Transverse colon (tissue), 4 donors: ENCODE measurements at regions not wholly inside any gene's neighbourhood (a gene's known extent, or its start where the extent isn't known, plus 50 kb on each side); places are given as distances from the start of the nearest gene placed in this dataset.

ENCODE experiments used
- DNase-seq: peaks from one replicate; pipeline ENCODE4 v3.0.0-alpha.2; 2019
- H3K27ac ChIP-seq, 4 donors: fragments of 200-600 bp; sonication (generic); 2 replicates each; pipeline ENCODE4 v1.5.1; 2016 to 2018; ENCODE audit warnings: inconsistent platforms in 4 of 4
- H3K27me3 ChIP-seq: fragments of 200-600 bp; sonication (generic); 2 replicates; pipeline ENCODE4 v1.5.1; 2017; ENCODE audit warnings: inconsistent platforms
- H3K36me3 ChIP-seq, 4 donors: fragments of 200-600 bp; sonication (generic); 2 replicates each; pipeline ENCODE4 v1.5.1; 2017 to 2019; ENCODE audit warnings: inconsistent platforms in 4 of 4
- H3K4me1 ChIP-seq, 4 donors: fragments of 200-600 bp; sonication (generic); 2 replicates each; pipeline ENCODE4 v1.5.1; 2017 to 2020; ENCODE audit warnings: inconsistent platforms in 4 of 4
- H3K4me3 ChIP-seq, 4 donors: fragments of 200-600 bp; sonication (generic); 1 replicate in 1 of 4; 2 replicates in 3 of 4; pipeline versions ENCODE4 v1.5.1 to v1.6.1; 2017 to 2019; ENCODE audit warnings: inconsistent platforms in 4 of 4
- H3K9me3 ChIP-seq, 2 donors: fragments of 200-600 bp; sonication (generic); 2 replicates each; pipeline ENCODE4 v1.5.1; 2017 to 2019; ENCODE audit warnings: inconsistent platforms in 2 of 2
- EP300 ChIP-seq: sonication (generic); formaldehyde crosslinking; IDR thresholded peaks from one replicate; pipeline ENCODE4 v1.6.1; 2017; ENCODE audit warnings: antibody characterized with exemption, low read depth
- POLR2A ChIP-seq: fragments of 450-650 bp; IDR thresholded peaks from one replicate; pipeline ENCODE4 v1.6.1; 2016; ENCODE audit warnings: antibody characterized with exemption, mild to moderate bottlenecking, moderate library complexity
- POLR2AphosphoS5 ChIP-seq, 3 donors: sonication (generic); formaldehyde crosslinking; IDR thresholded peaks; one replicate each; pipeline ENCODE4 v1.6.1; 2016; ENCODE audit warnings: antibody characterized with exemption in 3 of 3
- WGBS, 2 donors: methylation state at CpG; one replicate each; pipeline ENCODE4 v1.1.5; 2018; ENCODE audit warnings: low coverage in 1 of 2; 5-methylcytosine and 5-hydroxymethylcytosine counted together
- in situ Hi-C, 4 donors: fragments of 200-750 bp; cut with MboI; loops; one replicate each; pipeline versions ENCODE4 v1.15.0 to v1.15.1; 2017; ENCODE audit warnings: low sequenced_read_pairs in 3 of 4, low pct_ligation_motif_present in 1 of 4, low pct_unique_long_range_greater_than_20kb in 1 of 4
- intact Hi-C: fragments of 100-400 bp; cut with DNase I; formaldehyde crosslinking; loops from one replicate; pipeline ENCODE4 v1.15.1; 2023; ENCODE audit warnings: low total_unique reads
- TF ChIP-seq, protein P1 (sequence below), 5 experiments: fragments of 200-600 bp in 3 of 5; fragments of 450-650 bp in 2 of 5; sonication (generic) in 3 of 5; IDR thresholded peaks; 1 replicate in 2 of 5; 2 replicates in 3 of 5; pipeline ENCODE4 v1.5.1; 2016 to 2017; ENCODE audit warnings: antibody characterized with exemption in 5 of 5, inconsistent platforms in 3 of 5, mild to moderate bottlenecking in 2 of 5, moderate library complexity in 1 of 5

DNA sequence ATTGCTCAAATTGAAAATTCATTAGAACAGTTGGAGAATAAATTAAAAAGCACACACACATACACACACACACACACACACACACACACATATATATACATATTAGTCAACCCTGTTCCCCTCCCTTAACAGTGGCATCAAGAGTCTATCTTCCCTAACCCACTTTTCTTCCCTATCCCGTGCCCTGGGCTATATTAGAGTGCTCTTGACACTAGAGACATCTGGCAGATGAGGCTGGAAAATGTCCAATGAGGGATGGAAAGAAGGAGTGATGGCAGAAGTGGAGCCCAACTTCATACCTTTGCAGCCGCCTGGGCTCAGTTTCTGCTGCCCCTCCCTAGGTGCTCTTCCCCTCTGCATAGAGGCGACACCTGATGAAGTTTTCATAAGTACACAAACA, 172.4 kb upstream of the NUDT4 start:
- in situ Hi-C loops: no loop called here
- 75 to 81% methylated on average over 1 to 3 of the region's 3 CpGs for WGBS, 2 donors
- no peak for DNase-seq
- Histone ChIP-seq H3K27ac (no peak overlapping the region), H3K4me1 (no peaks in the 10 kb centered on the region), H3K36me3 (no peaks in the 10 kb centered on the region), H3K9me3 (no peaks in the 10 kb centered on the region), H3K27me3 (no peaks in the 10 kb centered on the region), H3K4me3 (no peak overlapping the region)
- intact Hi-C loops: no loop called here
- TF ChIP-seq POLR2AphosphoS5 (IDR thresholded peaks at IDR 0.05) (no peak), EP300 (no peak), POLR2A (no peak)
- TF ChIP-seq, protein P1, sequence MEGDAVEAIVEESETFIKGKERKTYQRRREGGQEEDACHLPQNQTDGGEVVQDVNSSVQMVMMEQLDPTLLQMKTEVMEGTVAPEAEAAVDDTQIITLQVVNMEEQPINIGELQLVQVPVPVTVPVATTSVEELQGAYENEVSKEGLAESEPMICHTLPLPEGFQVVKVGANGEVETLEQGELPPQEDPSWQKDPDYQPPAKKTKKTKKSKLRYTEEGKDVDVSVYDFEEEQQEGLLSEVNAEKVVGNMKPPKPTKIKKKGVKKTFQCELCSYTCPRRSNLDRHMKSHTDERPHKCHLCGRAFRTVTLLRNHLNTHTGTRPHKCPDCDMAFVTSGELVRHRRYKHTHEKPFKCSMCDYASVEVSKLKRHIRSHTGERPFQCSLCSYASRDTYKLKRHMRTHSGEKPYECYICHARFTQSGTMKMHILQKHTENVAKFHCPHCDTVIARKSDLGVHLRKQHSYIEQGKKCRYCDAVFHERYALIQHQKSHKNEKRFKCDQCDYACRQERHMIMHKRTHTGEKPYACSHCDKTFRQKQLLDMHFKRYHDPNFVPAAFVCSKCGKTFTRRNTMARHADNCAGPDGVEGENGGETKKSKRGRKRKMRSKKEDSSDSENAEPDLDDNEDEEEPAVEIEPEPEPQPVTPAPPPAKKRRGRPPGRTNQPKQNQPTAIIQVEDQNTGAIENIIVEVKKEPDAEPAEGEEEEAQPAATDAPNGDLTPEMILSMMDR (IDR thresholded peaks at IDR 0.05): no peak

DNA sequence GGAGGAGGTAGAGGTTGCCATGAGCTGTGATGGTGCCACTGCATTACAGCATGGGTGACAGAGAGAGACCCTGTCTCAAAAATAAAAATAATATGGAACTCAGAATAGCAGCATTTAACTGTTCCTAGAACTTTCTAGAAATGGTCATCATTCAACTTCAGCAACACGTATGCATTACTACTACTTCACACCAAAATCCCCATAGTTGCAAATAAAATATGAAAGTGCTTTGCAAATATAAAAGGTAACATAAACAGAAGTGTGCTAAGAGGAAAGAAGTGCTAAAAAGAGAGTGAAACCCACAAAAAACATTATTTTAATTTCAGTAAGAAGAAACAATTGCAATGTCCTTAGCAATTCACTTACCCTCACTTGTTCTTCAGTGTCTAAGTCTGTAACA, 169.7 kb upstream of the NUDT4 start:
- Histone ChIP-seq H3K4me3 (no peak overlapping the region), H3K27me3 (no peaks in the 10 kb centered on the region), H3K27ac (no peak overlapping the region), H3K36me3 (no peaks in the 10 kb centered on the region), H3K9me3 (no peaks in the 10 kb centered on the region), H3K4me1 (no peaks in the 10 kb centered on the region)
- intact Hi-C loops: no loop called here
- TF ChIP-seq, protein P1 (IDR thresholded peaks at IDR 0.05): no peak
- TF ChIP-seq POLR2AphosphoS5 (IDR thresholded peaks at IDR 0.05) (no peak), EP300 (no peak), POLR2A (no peak)
- WGBS, 2 donors: 57 to 83% methylated on average over 1 of the region's 1 CpG
- no peak for DNase-seq
- in situ Hi-C loops: no loop called here

DNA sequence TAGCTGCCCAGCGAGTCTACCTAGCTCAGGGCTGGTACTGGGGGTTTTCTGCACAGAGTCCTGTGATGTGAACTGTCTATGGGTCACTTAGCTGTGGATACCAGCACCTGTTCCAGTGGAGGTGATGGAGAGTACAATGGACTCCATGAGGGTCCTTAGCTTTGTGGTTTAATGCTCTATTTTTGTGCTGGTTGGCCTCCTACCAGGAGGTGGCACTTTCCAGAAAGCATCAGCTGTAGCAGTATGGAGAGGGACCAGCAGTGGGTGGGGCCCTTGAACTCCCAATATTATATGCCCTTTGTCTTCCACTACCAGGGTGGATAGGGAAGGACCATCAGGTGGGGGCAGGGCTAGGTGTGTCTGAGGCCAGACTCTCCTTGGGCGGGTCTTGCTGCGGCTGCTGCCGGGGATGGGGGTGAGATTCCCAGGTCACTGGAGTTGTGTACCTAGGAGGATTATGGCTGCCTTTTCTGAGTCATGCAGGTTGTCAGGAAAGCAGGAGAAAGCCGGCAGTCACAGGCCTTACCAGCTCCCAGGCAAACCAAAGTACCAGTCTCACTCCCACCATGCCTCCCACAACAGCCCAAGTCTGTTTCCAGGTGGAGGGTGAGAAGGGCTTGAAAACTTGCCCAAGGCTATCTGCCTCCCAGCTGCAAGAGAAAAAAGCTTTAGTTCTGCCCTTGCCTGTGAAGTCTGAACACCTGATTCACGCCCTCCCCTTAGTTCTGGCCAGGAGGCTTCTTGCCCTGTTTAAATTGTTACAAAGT, 163.0 kb upstream of the NUDT4 start:
- Histone ChIP-seq H3K9me3 (no peaks in the 10 kb centered on the region), H3K4me1 (peaks cover 0 to 4% (median 2%) of the 10 kb centered on the region in 4 donors), H3K27me3 (no peaks in the 10 kb centered on the region), H3K27ac (peak overlapping the region; percentile 55 to 75 (median 59)), H3K4me3 (no peak overlapping the region), H3K36me3 (no peaks in the 10 kb centered on the region)
- in situ Hi-C loops: no loop called here
- TF ChIP-seq, protein P1 (IDR thresholded peaks at IDR 0.05): peak in 1 of 5 experiments; percentile 34
- no peak for TF ChIP-seq EP300
- intact Hi-C loops: no loop called here
- WGBS, 2 donors: 59% methylated on average over 6 of the region's 6 CpGs; no CpG with 5 or more reads in 1 of the 2 donors
- DNase-seq: peak; percentile 83

DNA sequence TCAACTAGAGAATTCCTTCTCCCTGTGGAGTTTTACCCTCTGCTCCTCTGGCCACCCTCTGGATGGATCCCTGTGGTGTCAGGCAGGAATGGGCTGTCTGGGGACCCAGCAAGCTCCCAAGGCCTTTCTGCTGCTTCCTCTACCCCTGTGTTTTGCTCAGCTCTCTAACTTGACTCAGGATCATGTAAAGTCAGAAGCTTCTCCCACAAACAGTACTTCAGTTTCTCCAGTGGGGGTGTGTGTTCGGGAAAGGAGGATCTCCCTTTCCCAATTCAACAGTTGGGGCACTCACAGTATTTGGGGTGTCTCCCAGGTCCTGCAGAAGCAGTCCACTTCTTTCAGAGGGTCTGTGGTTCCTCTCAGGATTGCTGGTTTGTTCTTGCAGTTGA, 162.4 kb upstream of the NUDT4 start:
- Histone ChIP-seq H3K4me1 (peaks cover 0 to 4% (median 2%) of the 10 kb centered on the region in 4 donors), H3K36me3 (no peaks in the 10 kb centered on the region), H3K9me3 (no peaks in the 10 kb centered on the region), H3K27me3 (no peaks in the 10 kb centered on the region), H3K4me3 (no peak overlapping the region), H3K27ac (peak overlapping the region; percentile 55 to 75 (median 59))
- intact Hi-C loops (no loop called here), in situ Hi-C loops (no loop called here)
- 88% methylated on average over 1 of the region's 1 CpG; no CpG with 5 or more reads in 1 of the 2 donors for WGBS, 2 donors
- DNase-seq: no peak
- TF ChIP-seq, protein P1 (IDR thresholded peaks at IDR 0.05): peak in 1 of 5 experiments; percentile 13
- TF ChIP-seq POLR2AphosphoS5 (IDR thresholded peaks at IDR 0.05): no peak
